Amniotic epithelial cell (primary cell): ENCODE measurements at regions not wholly inside any gene's neighbourhood (a gene's known extent, or its start where the extent isn't known, plus 50 kb on each side); places are given as distances from the start of the nearest gene placed in this dataset.
"Not testable (repeated sequence)": the region's sequence is repeated elsewhere in the genome, so short reads cannot be mapped to it uniquely, and the experiment has no call there.

Source experiments
- DNase-seq: peaks from one replicate; pipeline ENCODE4 v3.0.0-alpha.2; 2010; ENCODE audit warnings: low read depth

DNA sequence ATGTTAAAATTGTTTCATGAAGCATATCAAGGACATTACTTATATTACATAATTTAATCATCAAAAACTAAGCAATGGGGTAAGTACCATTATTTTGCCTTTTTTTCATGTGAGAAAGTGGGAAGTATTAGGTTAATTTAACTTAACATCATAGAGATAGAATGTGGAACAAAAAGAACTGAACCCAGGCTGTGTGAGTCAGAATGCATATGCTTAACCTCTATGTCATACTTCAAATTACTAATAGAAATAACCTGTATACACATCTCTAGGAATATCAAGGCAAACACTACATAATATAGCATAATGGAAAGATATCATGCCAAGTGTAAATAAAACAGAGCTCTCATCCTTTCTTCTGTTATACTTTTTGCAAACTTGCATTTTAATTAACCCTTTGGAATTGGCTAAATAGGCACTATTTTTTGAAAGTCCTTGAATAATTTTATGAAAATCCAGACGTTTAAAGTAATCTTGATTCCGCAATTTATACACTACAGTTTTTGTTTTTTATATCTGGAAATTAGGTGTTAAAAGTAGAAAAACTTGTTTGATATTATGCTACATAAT is 777.7 kb downstream of the SLC6A15 start:
- DNase-seq: no peak

DNA sequence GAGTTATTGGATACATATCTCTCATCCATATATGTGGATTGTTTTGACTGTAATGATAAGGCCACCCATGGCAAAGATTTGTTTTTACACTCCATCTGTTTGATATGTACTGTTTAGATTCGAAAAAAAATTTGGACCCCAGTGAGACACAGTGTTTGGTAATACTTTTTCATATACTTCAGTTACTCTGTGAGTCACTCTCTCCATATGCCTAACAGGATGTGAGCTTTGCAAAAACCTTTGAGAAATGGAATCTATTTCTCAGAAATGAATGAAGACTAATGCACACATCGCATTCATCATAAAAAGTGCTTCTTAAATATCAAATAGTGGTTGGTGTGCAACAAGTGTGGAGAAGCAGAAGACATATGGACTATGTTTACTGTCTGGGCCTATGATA is 781.5 kb downstream of the SLC6A15 start:
- peak; percentile 38 for DNase-seq

DNA sequence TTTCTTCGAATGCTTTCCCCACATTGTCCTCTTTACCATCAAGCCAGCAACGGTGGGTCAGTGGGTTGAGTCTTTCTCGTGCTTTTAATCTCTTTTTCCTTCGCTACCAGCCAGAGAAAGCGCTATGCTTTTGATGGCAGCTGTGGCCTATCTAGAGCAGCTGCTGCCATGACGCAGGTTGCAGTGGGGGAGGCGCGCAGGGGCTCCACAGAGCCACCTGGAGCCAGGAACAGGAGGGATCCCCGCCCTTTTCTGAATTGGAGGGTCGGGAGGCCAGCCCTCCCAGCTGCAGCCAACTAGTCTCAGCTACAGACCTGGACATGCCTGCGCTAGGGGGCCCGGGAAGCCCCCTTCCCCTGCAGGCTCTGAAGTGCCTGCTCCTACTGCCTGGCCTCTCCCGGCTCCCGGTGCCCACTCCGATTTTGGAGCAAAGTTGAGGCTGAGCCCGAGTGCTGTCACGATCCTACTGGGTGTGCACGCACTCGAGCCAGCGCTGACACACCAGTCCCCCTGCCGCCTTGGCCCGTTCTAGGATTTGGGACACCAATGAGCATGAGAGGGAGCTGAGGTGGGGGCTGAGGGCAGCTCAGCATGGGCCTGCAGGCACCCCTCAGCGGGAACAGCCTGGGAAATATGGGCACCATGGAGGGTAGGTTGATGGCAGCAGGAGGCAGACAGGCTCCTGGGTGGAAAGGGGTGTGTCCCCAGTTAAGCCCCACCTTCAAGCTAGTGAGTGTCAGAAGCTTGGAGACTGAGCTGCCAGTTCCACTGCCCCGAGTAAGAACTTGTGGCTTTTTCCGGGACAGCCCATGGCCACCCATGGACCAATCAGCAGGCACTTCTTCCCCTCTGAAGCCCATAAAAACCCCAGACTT is 784.2 kb downstream of the SLC6A15 start:
- DNase-seq: no peak

DNA sequence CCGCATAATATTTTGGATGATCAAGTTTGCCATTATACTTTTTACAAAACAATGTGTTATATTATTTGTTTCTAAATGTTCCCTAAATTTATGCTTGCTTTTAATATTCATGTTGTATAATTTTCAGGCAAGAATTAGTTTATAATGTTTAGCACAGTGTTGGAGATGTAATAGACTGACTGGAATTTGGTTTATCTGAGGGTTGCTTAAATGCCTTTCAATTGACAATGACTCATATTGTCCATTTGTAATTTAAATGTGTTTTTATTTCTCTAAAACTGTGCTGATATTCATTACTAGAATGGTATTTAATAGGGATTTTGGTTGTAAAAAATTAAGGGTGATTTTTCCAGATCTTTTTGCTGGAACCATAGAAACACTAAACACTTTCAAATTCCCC is 788.4 kb downstream of the SLC6A15 start:
- no peak for DNase-seq

DNA sequence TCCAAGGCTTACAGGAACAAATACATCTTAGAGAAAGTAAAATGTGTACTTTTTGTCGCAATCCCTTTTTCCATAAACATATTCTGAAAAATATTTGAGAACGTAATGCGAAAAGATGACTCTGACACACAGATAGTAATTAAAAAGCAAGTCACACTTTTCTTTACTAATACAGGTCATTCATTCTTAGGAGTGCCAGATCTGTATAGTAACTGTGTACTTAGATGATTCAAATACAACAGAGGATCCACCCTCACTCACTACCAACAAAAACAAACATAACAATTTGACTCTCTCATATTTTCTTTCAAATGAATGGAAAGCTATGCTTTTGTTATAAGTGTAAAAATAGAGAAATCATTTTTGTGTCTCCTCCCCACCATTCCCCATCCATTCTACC is 795.4 kb downstream of the SLC6A15 start:
- no peak for DNase-seq

DNA sequence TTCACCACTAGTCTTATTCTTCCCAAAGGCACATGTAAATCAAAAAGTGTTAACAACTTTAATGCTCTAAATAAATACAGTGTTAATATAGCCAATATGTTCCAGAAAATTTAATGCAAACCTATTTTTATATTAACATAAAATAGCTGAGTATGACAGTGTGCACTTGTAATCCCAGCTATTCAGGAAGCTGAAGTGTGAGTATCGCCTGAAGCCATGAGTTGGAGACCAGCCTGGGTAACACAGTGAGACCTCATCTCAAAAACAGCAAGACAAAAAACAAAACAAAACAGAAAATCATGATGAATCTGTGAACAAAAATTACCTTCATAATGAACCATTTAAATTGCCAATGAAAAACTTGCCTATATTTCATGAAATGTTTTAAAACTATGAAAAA is 798.9 kb downstream of the SLC6A15 start:
- DNase-seq: no peak

DNA sequence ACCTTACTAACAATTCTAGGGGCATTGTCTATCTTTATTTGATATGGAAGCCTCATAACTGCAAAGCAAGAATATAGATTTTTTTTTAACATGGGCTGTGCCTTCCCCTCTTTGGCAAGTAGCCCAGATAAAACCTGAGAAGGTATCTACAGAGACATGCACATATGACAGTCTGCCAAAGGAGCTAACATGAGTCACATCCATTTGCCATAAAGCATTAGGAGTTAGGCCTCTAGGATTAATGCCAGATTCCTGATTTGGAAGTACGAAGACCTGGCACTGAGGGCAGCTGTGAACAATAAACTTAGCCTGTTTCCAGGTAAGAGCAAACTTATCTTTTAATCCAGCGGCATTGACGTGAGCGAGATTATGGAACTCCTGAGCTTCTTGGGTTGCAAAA is 808.7 kb downstream of the SLC6A15 start:
- not testable (repeated sequence) for DNase-seq

DNA sequence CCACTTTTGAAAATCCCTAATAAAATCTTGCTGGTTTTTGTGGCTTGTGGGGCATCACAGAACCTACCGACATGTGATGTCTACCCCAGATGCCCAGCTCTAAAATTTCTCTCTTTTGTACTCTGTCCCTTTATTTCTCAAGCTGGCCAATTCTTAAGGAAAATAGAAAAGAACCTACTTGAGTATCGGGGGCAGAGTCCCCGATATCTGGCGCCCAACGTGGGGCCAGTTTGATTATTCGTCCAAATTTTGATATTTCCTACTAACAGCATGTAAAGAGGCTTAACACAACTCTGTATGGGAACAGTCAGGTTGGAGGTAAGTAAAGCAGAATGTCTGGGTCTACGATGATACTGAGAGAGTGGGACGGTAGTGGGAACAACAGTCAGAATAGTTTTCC is 810.6 kb downstream of the SLC6A15 start:
- peak; percentile 2 for DNase-seq

DNA sequence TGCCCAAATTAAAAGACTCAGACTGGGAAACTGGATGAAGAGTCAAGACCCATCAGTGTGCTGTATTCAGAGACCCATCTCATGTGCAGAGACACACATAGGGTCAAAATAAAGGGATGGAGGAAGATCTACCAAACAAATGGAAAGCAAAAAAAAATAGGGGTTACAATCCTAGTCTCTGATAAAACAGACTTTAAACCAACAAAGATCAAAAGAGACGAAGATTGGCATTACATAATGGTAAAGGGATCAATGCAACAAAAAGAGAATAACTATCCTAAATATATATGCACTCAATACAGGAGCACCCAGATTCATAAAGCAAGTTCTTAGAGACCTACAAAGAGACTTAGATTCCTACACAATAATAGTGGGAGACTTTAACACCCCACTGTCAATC is 813.0 kb downstream of the SLC6A15 start:
- DNase-seq: not testable (repeated sequence)

DNA sequence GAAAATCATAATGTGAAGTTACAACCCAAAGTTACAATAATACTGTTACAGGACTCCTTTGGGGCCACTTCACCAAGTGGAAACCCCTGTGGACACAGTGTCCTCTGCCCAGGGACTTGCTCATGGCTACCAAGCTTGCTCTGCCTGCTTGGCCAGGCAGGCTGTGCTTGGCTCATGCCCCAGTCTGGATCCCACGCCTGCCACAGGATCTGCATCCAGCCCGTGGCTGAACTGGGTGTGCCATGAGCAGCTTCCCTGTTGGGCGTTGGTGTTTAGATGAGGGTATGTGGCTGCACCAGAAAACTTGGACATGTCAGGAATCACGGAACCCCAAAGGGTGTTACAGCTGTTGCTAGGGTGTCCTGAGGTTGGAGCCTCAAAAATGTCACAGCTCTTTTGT is 820.9 kb downstream of the SLC6A15 start:
- no peak for DNase-seq

DNA sequence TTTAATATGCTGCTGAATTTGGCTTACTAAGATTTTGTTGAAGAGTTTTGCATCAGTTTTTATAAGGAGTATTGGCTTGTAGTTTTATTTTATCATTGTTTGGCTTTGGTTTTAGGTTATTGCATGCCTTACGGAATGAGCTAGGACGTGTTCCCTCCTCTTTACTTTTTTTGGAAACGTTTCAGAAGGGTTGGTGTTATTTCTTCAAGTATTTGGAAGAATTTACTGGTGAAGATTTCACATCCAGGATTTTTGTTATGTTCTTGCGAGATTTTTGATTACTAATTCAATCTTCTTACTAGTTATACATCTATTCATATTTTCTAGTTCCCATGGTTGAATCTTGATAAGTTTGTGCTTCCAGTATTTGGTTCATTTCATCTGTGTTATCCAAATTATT is 823.2 kb downstream of the SLC6A15 start:
- no peak for DNase-seq

DNA sequence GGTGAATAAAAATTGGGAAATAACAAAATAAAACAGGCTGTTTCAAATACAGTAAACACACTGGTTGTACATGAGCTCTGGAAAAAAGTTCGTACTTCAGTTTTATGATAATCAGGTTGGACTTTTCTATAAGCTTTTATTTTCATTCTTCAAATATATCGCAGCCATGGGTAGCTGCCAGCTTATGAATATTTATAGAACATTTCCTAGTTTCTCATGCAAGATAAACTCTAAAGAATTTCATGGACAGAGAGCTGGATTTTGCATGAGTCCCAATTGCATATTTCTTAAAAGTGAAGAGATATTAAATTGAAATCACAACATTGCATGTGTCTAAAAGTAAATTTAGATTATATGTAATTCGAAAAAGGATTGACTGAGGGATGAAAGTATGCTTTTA is 827.6 kb downstream of the SLC6A15 start:
- no peak for DNase-seq

DNA sequence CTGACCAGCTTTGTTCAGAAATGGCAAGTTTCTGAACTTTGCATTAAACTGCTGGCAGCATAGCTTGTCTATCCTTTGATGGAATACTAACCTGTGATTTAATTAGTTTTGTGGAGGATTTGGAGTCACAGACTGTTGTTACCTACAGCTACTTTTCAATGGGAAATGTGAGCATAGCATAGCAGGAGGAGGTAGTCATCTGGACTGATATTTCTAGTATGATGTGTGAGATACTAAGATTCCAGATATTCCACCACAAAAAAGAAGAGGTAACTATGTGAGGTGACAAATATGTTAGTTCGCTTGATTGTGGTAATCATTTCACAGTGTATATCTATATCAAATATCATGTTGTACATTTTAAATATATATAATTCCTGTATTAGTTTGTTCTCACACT is 833.0 kb downstream of the SLC6A15 start:
- DNase-seq: no peak

DNA sequence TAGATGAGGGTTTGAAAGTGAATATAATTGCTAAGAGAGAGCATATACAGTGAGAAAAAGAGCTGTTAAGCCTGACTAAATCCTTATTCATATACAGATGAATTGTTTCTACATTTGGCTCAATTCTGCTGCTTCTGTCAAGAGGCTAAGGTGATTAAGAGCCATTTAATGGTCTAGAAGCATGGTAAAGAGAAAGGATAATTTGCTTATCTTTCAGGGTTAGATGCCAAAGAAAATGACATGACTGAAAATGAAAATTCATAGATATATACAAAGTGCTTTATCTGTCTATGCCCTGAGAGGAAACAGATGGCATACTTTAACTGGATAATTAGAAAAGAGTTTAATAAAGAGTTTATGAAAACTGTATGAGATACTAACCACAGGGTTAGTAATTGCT is 834.9 kb downstream of the SLC6A15 start:
- DNase-seq: no peak

DNA sequence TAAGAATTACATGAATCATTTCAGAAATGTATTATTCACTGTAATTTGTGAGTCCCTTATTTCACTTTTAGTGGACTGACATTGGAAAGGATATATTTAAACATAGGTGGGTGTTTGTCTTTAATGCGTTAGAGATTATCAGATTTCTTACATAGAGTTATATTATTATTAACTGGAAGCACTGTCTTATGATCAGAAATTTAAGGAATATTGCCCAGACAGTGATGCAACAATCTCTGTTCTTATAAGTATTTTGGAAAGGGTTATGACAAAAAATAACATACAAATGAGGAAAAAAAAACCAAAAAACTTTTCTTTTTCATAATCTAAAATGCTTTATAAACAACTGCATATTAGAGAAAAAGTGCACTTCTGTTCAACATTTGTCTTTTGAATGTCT is 836.6 kb downstream of the SLC6A15 start:
- DNase-seq: no peak

DNA sequence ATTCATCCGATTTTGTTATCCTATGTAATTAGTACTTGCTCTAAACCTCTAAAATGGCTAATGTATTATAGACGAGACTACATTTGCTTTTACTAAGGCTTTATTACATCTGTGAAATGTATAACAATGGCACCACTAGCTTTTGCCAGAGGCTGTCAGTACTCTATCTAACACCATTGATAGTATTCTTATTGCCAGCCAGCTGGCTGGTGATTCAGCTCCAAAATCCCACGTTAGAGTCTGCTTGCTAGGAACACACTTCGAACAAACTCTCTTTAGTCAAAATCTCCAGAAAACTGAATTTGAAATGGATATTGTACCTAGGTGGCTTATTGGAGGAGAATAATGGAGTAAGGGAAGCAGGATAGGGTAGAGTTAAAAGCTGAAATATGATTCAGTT is 839.2 kb downstream of the SLC6A15 start:
- no peak for DNase-seq

DNA sequence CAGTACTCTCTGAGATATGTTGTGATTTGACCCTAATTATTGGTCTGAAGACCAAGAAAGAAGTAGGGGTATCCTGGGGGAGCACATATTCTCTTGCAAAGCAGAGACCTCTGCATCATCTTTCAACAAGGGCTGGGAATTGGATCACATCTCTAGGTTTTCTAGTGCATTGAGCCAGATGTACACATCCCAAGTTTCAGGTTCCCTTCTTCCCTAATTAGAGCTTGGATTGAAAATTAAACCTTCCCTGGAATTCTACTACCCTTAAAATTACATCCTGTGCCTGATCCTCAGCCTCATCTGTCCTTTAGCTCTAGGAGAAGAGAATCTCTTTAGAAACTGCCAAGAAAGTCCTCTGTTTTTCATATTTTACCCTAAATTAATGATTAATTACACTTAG is 839.6 kb downstream of the SLC6A15 start:
- no peak for DNase-seq

DNA sequence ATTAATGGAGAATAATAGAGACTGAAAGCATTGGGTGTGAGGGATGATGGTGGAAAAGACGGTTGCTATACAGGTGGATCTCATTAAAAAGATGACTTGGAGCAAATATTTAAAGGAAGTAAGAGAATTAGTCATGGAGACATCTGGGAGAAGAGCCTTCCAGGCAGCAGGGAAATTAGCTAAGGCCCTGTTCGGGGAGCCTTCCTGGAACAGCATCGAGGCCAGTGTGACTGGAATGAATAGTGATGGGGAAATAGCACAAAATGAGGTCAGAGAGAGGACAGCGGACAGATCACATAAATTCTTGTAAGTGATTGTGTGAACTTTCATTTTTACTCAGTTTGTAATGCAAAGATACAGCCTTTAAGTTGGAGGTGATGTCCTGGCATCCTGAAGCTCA is 842.3 kb downstream of the SLC6A15 start:
- peak; percentile 73 for DNase-seq

DNA sequence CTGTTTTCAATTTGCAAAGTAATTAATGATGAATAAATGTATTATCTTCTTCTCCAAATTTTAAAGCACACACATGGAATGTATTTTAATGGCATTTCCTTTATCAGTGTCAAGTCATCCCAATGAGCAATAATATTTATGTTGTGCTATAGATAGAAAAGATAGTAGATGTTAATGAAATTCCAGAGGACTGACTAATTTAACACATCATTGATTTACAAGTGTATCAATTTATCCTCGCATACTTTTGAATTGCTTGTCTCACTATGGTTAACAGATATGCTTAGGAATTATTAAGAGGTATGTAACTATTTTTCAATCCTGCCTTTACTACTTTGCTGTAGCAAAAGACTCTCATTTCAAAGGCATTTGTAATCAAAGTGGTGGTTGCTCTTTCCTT is 842.9 kb downstream of the SLC6A15 start:
- DNase-seq: no peak

DNA sequence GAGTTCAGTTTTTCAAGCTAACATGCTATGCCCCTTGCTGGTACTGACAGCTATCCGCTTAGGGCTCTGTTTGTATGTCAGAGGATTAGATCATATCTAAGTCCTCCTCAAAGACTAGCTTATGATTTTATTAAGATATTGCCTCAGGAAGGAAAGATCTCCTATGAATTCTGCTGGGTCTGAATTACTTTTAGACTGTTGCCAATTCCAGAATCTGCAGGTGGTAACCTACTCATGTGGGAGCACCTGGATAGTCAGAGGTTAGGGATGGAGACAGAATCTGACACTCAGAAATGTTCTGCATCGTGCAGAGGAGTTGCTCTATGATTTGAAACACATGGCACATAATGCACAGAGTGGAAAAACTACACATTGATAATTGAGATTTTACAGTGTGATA is 843.4 kb downstream of the SLC6A15 start:
- no peak for DNase-seq

DNA sequence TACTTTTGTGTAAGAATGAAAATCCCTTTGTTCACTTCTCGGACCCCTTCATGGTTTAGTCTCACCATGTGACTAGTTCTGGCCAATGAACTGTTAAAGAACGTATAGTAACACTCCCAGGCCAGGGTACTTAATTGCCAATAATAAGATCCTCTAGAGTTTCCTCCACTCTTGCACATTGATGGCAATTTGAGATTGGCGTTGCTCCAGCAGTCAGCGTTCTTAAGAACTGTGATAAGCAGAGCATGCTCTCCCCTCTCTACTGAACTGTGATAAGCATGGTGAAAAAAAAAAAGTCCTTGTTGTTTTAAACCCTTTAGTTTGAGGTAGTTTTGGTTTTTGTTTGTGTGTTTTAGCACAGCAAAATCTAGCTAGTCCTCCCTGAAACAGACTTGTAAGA is 854.5 kb downstream of the SLC6A15 start:
- DNase-seq: no peak

DNA sequence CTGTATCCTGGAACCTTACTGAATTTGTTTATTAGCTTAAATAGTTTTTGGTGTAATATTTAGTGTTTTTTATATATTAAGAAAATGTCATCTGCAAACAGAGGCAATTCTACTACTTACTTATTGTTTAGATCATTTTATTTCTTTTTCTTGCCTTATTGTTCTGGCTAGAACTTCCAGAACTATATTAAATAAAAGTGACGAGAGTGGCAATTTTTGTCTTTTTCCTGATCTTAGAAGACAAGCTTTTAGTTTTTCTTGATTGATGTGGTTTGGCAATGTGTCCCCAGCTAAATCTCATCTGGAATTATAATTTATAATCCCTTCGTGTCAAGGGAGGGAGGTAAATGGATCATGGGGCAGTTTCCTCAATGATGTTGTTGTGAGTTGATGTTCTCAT is 857.8 kb downstream of the SLC6A15 start:
- DNase-seq: no peak

DNA sequence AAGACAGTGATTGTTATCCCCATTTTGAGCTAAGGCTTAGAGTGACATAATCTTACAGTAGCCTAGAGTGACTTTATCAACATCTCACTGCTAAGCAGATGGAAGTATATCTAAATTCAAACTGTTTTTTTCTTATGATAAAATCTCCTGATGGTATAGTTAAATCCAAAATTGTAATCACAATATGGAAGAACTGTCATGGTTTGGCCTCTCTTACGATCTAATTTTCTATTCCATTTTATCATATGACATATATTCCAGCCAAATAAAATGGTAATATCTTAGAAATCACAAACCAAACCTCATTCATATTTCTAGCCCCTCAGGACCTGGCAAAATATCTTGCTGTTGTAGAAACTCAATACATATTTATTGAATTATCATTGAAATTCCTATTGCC is 864.7 kb downstream of the SLC6A15 start:
- no peak for DNase-seq

DNA sequence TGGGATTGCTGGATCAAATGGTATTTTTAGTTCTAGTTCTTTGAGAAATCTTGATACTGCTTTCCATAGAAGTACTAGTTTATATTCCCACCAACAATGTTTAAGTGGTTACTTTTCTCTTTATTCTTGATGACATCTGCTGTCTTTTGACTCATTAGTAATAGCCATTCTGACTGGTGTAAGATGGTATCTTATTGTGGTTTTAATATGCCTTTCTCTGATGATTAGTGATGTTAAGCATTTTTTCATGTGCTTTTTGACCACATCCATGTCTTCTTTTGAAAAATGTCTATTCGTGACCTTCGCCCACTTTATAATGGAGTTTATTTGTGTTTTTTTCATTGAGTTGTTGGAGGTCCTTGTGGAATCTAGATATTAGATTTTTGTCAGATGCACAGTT is 865.7 kb downstream of the SLC6A15 start:
- DNase-seq: peak; percentile 12
